DND-41 (cell line): ENCODE measurements at regions not wholly inside any gene's neighbourhood (a gene's known extent, or its start where the extent isn't known, plus 50 kb on each side); places are given as distances from the start of the nearest gene placed in this dataset.

Experiments
- CTCF ChIP-seq: IDR thresholded peaks from 2 replicates; pipeline ENCODE4 v1.5.1; 2012; ENCODE audit warnings: borderline replicate concordance, low read length, moderate library complexity, mild to moderate bottlenecking; ENCODE audit not compliant: poor library complexity, severe bottlenecking; ENCODE audit errors: extremely low read depth
- EZH2 ChIP-seq: IDR thresholded peaks from 3 replicates; pipeline ENCODE4 v1.6.1; 2012; ENCODE audit warnings: borderline replicate concordance, low read depth, mild to moderate bottlenecking, moderate library complexity, low read length, inconsistent platforms; ENCODE audit not compliant: severe bottlenecking

DNA sequence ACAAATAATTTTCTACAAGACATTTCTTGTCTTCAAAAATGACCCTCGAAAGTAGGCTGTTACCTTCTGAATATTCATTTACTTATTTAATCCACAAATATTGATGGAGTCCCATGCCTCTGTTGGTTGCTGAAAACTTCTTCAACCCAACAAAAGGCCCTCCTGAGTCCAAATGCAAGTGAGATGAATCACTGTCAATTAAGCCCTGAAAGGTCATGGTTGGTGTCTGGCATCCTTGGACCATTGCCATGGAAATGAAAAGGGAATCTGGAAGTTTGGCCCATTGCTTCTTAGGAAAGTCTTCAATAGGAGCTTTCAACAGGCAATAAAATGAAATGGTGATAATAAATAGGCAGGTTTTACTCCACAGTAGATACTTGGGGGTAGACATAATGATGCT, 364.7 kb upstream of the DYNLRB2 start:
- no peak for TF ChIP-seq CTCF
- no peak for TF ChIP-seq EZH2
